HG02884 (cell line): ENCODE measurements at regions not wholly inside any gene's neighbourhood (a gene's known extent, or its start where the extent isn't known, plus 50 kb on each side); places are given as distances from the start of the nearest gene placed in this dataset.
A peak's percentile ranks its signal among the peaks of the same experiment; 100 is the strongest.

ENCODE experiments used
- ATAC-seq: cut with Tn5 transposase; IDR thresholded peaks from one replicate; pipeline ENCODE4 v1.9.1; 2021; ENCODE audit warnings: mild to moderate bottlenecking, moderate library complexity; ENCODE audit not compliant: unreplicated experiment

DNA sequence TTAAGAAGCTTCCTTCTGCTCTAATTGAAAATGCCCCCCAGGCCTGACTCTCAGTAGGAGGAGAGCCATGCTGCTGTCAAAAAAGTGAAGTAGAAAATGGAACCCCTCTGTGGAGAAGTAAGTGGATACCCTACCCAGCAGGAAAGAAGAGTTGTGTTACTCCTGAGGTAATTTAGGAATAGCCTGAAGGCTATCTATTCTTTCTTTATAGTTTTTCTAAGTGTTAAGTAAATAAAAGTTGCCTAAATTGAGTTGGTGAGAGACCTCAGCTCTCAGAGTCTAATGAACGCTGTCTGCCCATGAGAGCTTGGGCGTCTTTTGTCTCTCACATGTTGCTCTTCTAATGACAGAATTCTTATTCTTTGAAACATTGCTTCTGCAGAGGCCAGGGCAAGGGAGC is 116.2 kb downstream of the NSUN3 start:
- ATAC-seq, result no peak

DNA sequence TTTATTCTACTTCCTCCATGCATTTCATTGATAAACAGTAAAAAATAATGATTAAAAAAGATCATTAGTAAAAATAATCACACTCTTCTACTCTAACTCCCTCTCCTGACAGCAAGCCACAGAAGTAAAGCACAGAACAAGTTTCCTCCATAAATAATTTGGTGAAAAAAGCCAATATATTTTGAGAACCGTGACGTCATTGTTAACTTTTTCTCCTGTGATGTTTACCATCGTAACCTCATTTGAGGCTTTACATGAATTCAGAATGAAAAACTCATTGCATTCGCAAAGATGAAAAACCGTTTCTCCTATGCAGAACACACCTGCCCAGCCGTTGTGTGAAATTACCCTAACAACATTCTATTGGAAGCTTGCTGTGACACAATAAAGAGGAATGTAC is 120.7 kb downstream of the NSUN3 start:
- no peak for ATAC-seq

DNA sequence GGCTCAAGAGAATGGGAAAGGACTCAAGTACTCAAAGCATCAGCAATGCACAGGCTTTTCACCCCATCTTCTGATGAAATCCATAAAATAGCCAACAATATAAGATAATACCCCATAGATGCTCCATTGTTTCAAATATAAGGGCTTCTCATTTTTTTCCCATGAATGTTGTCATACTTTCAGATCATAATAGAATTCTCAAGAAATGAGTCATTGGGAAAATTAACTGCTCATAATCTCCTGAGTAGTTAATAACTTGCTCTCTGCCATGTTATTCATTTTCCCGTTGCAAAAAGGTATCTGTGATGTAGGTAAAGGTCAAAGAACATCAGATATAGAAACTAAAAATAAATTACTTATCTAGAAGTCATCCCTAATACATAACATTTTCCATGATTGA is 121.9 kb downstream of the NSUN3 start:
- ATAC-seq, result no peak

DNA sequence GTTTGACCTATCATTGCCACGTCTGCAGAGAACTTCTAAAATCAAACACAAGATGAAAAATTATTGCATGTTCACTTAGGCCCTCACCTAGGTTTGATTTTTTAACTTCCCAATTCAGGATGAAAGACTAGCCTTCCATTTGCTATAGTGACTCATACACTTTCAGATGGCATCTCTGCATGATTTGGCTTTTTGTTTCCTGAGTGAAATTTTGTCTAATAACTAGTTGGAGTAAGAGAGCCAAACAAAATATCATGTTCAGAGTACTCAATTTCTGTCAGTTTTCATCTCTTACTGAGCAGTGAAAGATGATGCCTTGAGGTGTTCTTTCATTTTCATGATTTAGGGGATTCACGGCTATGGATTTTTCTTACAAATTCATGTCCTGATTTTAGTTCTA is 122.9 kb downstream of the NSUN3 start:
- ATAC-seq, result no peak

- no peak for ATAC-seq
Observed at GRCh38 chr3:94187697-94188096, 124.8 kb downstream of the NSUN3 start.

GRCh38 chr3:94195381-94195780 is 132.5 kb downstream of the NSUN3 start:
- ATAC-seq, result no peak

GRCh38 chr3:94206291-94206690 is 143.4 kb downstream of the NSUN3 start:
- no peak for ATAC-seq

DNA sequence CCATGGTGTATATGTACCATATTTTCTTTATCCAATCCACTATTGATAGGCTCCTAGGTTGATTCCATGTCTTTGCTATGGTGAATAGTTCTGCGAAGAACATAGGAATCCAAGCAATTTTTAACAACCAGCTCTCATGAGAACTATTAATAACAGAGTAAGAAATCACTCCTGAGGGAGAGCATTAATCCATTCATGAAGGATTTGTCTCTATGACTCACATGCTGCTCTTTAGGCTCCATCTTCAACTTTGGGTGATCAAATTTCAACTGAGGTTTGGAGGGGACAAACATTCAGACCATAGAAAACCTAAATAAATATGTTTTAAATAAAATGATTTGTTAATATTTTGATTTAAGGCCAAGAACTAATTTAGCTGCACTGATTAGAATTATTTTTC is 147.4 kb downstream of the NSUN3 start:
- ATAC-seq, result no peak

- no peak for ATAC-seq
Observed at GRCh38 chr3:94217406-94217805, 154.5 kb downstream of the NSUN3 start.

GRCh38 chr3:94220426-94220825 is 157.6 kb downstream of the NSUN3 start:
- ATAC-seq, result no peak

DNA sequence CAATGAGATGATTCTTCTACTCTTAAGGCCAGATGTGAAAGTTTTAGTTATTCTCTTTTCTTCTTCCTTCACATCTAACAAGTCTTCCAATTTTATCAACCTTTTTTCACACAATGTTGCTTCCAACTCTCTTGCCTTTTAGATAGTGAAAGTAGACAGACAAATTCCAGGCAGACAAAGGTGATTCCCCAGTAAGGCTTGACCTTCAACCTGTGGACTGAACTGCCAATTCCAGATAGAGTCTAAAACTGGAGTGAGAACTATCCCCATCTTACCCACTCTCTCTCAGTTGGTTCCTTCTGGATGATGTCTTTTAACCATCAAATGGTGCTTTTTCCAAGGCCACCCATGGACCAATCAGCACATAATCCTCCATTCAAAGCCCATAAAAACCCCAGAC is 159.0 kb downstream of the NSUN3 start:
- no peak for ATAC-seq

- ATAC-seq, result no peak
Observed at GRCh38 chr3:94225148-94225865, 162.4 kb downstream of the NSUN3 start.

DNA sequence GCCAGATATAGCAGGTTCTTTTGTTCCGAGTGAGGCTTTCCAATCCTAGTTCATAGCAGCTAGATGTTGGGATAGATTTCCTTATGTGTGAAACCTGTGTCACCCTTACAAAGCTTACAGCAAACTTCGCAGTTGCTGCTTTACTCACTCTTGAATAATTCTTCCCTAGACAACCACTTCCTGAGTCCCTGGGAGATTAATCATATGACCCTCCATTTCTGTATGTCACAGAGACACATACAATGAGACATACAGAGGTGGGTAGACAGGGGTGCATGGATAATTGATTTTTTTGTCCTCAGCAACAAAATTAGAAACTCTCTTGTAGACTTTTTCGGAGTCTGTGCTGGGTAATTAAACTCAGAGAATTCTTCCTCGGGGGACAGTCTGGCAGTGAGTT is 163.2 kb downstream of the NSUN3 start:
- no peak for ATAC-seq

GRCh38 chr3:94232921-94233320 is 170.1 kb downstream of the NSUN3 start:
- ATAC-seq, result no peak

DNA sequence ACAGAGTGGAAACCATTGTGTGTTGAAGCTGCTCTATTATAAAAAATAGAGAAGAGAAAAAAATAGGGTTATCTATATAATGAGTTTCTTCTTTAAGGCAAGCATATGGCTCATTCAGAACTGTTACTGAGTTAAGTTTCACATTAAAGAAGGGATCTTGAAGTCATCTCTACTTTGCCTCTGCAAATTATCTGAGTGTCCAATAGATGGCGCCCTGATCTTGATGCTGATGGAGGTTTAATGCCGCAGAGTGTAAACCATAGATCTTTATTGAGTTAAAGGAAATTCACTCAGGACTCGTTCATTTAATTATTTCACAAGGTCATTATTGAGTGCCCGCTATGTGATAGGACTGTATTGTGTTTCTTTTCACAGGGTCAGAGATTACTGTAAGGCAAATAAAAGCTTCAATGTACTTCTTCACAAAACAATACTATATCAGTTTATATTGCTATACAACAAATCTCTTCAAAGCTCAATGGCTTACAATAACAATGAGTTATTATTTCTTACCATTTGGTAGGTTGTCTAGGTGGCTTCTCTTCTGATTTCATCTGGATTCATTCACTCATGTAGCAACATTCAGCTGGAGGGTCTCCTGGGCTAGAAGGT is 171.4 kb downstream of the NSUN3 start:
- ATAC-seq, result peak; percentile 74

DNA sequence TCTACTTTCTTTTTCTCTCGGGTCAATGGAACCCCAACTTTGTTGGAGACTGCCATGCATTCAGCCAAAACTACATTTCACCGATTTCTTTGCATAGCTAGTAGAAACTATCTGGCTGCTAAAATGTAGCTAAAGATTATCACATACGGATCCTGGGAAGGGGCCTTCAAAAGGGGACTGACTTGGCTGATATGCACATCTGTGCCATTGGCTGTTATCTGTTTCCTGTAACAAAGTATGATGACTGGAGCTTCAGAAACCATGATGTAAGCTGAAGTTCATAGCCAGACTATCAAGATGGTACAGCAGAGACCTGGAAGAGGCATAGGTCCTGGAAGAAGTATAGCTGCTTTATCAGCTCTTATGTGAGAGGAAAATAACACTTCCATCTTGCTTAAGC is 179.1 kb downstream of the NSUN3 start:
- no peak for ATAC-seq

- ATAC-seq, result no peak
Observed at GRCh38 chr3:94246171-94246570, 183.3 kb downstream of the NSUN3 start.

DNA sequence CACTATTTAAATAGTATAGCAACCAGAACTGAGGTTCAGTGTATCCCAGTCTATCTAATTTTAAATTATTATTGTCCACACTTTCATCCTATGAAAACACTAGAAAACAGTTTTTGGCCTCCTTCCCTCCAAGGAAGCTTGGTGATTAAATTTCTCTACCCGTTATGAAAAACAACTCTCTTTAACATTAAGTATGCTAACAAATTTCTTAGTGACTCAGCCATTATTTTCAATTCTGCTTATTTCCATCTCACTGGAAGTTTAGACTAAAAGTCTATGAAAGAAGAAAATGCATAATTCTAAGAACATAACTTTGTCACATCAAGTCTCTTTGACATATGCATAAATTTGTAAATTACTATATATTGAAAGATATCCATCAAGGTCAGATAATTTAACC is 185.2 kb downstream of the NSUN3 start:
- no peak for ATAC-seq

GRCh38 chr3:94249491-94250079 is 186.7 kb downstream of the NSUN3 start:
- ATAC-seq, result peak; percentile 86

DNA sequence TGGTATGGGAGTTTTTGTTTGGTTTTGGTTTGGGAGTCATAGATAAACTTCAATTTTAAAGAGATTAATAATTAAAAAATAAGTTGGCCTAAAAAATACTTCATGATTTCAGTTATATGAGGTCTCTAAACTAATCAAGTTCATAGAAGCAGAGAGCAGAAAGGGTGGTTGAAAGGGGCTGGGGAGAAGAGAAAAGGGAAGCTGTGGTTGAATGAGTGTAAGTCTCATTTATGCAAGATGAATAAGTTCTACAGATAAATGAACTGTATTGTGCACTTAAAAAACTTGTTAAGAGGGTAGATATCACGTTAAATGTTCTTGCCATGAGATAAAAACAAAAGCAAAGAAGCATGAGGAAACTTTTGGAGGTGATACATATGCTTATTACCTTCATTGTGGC is 188.7 kb downstream of the NSUN3 start:
- no peak for ATAC-seq

- ATAC-seq, result no peak
Observed at GRCh38 chr3:94252316-94252715, 189.5 kb downstream of the NSUN3 start.
